Embryonic facial prominence (tissue), 1 donor: ENCODE measurements at regions not wholly inside any gene's neighbourhood (a gene's known extent, or its start where the extent isn't known, plus 50 kb on each side); places are given as distances from the start of the nearest gene placed in this dataset.
"Not testable (repeated sequence)": the region's sequence is repeated elsewhere in the genome, so short reads cannot be mapped to it uniquely, and the experiment has no call there.

Experiments used
- DNase-seq: peaks from one replicate; pipeline ENCODE4 v3.0.0-alpha.2; 2016; ENCODE audit errors: extremely low spot score

DNA sequence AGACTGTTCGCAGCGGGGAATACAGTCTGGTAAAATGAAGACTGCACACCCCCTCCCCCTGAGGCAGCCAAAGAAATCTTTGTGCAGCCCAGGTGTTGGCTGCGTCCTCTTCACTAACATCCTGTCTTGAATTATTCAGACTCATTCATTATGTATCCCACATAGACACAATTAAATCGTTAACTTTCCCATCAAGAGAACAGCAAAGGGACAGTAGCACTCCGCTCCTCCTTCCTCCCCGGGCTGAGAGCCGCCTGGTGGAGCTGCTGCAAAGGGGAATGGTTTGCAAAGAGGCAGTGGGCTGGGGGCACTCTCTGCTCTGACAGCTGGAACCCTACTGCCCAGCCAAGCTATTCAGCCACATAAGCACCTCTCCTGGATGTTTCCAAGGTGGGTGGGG, 290.0 kb upstream of the SOX9 start:
- no peak for DNase-seq

DNA sequence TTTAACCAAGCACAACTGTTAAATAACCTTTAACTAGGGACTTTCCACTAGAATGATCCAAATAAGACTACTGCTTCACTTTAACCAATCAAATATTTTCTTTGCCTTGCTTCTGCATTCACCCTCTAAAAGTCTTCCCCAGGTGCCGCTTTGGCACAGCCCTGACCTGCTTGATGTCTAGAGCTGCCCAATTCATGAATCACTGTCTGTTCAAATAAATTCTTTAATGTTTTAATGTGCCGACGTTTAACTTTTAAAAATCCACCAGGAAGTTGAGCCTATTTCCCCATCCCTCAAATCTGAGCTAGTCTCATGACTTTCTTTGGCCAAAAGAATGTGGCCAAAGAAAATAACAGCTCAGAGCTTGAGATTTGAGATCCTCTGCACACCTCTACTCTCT, 277.8 kb upstream of the SOX9 start:
- no peak for DNase-seq

DNA sequence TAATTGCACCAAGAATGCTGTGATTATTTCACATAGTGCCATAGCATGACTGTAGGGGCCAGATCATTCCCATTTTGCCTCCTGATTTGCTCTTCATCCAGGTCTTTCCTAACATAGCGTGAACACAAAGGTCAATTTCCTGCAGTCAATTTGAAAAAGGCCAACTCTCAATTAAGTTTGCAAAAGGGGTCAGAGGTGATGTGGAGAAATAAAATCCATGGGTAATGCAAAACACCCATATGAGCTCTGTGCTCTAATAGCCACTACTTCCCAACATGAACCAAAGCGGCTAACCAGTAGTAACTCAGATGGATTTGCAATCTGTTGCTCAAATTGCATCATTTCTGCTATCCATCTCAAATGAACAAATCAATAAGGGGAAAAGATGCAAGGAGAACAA, 275.5 kb upstream of the SOX9 start:
- no peak for DNase-seq

DNA sequence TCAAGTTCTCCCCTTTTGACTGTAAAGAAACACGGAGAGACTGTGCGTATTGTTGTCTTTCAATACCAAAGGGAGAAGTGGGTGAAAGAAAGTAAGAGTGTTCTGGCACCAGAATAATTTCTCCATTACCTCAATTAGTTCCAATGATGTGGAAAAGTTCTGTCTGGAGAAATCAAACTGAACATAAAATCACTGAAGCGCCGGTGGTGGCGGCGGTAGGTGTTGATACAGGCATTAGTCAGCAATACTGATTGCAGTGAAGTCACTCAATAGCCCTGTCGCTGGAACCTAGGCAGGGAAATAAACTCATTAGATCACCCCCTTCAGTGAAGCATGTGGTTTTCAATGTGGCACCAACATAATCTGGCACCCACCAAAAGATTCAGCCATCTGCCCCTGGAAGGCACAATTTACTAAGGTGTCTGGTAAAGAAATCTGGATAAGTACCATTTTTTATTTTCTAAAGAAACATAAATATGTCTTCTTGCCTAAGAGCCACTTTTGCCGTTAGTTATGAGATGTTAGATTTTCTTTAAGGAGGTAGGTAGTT, 274.2 kb upstream of the SOX9 start:
- no peak for DNase-seq

DNA sequence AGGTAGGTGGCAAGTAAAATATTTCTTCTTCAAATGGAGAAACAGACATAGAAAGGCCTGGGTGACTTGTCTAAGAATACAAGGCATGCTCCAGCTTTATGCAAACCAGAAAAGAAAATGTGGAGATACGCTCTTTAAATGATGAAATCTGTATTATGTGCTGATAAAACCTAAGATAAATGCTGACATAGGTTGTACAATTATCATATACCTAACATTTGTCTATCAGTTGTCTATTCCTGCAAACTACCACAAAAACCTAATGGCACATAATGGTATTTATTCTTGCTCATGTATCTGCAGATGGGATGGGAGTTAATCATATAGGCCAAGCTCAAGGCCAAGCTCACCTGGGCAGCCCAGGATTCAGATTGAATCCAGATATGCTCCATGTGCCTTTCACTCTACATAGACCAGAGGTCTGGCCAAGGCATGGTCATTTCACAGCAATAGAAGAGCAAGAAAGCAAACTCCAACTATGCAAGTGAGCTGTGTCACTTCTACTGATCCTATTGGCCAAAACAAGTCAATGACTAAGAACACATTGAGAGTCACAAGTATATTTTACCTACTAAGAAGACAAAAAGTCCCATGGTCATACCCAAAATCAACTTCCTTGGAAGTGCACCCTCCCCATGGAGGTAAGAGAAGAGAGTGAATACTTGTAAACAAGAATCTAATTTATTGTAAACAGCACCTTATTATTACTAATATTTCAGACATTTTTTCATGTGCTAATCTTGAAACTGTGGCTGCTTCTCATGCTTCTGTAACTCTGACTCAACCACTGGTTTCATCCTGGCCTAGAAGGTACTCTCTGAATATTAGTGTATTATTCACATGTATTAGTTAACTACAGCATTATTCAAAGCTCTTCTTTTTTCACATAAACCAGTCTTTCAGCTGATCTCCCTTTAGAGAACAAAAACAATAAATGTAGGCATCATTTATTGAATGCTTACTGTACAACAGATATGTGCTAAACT, 270.7 kb upstream of the SOX9 start:
- DNase-seq, result no peak

DNA sequence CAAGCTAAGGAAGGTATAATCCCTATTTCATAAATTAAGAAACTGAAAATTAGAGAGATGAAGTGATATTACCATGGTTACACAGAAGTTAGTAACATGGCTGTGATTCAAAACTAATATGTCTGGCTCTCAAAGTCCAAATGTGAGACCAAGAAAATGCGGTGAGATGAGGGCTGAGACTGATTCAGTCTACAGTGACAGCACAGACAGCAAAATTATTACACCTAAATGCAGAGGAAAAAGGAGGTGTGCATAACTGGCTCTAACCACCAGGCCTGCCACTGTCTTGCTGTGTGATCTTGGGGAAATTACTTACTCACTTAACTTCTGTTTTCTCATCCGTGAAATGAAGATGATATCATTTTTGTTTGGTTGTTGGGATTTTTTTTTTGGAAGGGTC, 270.0 kb upstream of the SOX9 start:
- no peak for DNase-seq

DNA sequence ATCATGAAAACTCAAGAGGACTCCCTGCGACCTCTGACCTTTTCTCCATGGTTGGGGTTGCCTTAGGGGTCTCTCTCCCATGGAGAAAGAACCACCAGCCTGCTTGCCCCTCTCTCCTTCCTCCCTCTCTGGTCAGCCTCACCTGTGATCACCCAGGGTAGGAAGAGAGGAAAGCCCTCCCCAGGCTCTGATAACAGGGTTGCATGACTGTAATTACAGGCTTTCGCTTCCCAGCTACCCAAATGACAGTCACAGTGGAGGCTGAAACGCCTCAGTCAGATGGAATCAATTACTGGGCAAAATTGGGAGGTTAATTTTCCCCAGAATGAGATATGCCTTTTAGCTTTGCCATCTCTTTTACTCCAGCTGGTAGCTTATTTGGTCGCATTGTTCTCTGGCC, 265.8 kb upstream of the SOX9 start:
- DNase-seq, result no peak

DNA sequence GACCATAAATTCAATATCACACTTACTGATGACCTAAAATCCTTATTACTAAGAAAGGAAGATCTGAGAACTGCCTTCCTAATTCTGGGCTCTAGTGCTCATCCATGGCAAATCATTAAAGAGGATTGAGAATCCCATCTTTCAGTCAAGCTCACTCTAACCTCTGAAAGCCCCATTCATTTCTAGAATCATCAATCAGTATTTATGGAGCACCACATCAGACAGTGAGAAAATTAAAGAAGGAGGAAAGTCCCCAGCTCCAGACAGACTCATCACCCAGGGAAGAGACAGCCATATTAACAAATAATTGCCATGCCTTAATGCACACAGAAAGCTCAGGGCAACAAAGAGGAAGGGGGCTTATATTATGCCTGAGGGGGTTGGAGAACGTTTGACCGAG, 256.1 kb upstream of the SOX9 start:
- no peak for DNase-seq

DNA sequence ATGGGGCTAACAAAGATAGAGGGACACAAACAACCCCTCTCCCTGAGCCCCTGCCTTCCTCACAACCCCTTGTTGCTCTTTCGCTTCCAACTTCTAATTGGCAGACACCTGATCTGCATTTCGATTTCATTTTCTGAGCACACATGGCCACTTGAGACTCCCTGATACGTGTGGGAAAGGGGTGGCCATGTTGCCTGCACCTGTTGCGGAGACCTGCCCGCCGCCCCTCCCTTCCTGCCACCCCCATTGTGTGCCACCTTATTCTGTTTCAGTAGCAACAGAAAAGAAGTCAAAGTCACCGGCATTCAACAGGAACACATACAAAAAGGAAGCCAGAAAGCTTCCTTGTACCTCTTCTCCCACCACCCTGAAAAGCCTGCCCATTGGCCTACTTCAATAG, 254.7 kb upstream of the SOX9 start:
- DNase-seq, result no peak

DNA sequence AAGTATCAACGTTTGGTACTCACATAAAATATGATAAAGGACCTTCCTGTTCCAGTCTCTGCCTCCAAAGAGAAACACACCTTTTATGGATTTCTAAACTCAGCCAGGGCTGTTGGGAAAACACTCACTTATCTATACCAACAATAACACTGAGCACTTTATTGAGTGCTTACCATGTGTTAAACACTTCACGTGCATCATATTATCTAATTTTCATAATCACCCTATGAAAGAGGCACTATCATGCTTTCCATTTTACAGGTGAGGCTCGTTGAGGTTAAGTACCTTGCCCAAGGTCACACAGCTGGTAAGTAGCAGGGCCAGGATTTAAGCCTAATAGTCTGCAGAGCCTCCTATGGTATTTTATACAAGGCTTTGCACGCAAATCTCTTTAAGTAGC, 251.5 kb upstream of the SOX9 start:
- no peak for DNase-seq

DNA sequence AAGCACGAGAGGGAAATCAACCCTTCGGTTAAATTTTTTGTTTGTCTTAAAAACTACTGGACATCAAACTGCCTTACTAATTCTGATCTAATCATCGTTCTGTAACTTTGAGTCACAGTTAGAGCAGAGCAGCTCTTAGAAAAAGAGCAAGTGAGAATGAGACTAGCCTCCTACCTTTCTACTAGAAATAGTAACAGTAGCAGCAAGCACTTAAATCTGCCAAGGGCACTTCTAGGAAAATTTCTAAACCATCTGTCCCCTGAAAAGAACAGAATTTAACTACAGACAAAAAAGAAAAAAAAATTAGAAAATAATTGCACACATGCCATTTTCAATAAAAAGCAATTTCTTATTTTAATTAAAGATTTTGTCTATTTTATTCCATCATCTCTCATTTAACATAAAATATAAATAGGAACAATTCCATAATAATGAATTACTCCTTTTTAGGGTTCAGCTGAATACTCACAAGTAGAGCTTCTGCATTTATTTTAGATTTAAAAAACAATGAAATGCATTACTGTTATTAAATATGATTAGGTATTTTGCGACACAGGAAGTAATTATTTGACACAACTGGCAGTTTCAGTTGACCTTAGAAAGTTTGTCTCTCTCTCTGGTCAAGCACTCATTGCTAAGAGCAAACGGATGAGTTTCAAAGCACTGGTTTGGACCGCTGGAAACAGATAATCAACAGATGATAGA, 250.8 kb upstream of the SOX9 start:
- no peak for DNase-seq

DNA sequence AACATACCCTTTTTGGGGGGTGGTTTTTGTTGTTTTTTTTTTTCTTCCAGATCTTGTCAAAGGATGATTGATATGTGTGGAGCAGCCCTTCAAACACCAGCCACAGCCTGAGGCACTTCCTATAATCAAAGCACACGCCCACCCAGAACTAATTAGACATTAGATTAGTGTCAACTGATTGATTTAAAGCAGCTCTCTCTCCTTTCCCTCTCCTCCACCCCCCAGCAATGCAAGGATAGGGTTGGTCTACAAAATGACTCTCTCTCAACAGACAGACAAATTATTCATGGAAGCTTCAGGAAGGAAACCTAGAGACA, 250.3 kb upstream of the SOX9 start:
- no peak for DNase-seq

DNA sequence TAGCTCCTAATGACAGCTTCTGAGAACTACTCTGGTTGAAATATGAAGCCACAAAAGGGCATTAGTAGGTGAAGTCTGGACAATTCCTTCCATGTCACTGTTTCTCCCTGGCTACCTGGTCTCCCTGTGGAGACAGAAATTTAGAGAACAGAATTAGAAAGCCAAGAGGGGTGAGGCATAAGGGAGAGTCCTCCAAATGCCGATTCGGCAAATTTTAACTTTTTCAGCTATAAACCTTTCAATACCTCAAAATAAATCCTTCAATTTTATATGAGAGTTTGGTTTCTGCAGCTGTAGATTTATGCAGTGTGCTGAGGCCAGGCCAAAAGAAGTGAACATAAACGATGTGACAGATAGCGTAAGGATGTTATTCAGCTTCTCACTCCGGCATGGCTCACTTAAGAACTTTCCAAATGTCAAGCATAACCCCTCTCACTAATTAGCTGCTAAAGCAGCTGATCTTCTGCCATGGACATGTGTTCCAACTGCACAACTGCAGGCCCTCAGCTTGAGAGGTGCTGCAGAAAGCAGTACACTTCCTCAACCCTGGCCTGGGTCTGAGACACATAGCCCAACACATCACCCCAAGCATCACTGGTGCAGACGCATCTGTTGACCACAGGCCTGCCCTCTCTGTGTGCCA, 247.9 kb upstream of the SOX9 start:
- no peak for DNase-seq

DNA sequence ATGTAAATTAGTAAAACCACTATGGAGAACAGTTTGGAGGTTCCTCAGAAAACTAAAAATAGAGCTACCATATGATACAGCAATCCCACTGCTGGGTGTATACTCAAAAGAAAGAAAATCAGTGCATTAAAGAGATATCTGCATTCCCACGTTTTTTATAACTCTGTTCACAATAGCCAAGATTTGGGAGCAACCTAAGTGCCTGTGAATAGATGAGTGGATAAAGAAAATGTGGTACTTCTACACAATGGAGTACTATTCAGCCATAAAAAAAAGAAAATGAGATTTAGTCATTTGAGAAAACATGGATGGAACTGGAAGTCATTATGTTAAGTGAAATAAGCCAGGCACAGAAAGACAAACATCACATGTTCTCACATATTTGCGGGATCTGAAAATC, 246.0 kb upstream of the SOX9 start:
- not testable (repeated sequence) for DNase-seq

DNA sequence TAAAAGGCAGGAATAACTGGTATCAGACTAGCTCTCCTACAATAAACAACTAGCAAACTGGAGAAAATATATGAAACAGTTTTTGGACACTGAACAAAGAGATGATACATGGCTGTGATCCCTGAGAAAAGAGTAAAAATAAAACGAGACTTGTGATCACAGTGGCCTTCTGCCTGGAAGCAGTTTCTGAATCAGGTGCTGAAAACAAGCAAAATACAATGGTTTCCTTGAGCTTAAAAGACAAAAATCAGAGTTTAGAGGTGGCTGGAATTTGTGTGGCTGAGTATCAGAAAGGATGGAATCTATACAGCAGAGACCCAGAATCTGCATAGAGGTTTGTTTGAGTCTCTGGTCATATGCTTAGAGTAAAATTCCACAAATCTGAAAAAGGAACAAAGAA, 242.5 kb upstream of the SOX9 start:
- no peak for DNase-seq

DNA sequence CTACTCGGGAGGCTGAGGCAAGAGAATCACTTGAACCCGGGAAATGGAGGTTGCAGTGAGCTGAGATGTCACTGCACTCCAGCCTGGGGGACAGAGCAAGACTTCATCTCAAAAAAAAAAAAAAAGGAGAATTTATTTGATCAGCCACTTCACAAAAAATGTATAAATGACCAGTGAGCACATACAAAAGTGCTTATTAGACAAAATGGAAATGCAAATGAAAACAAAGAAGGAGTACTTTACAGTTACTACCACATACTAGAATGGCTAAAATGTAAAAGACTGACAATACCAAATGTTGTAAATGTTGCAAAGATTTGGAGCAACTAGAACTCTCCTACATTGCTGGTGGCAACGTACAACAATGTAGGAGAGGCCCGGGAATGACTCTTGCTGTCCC, 241.8 kb upstream of the SOX9 start:
- no peak for DNase-seq

DNA sequence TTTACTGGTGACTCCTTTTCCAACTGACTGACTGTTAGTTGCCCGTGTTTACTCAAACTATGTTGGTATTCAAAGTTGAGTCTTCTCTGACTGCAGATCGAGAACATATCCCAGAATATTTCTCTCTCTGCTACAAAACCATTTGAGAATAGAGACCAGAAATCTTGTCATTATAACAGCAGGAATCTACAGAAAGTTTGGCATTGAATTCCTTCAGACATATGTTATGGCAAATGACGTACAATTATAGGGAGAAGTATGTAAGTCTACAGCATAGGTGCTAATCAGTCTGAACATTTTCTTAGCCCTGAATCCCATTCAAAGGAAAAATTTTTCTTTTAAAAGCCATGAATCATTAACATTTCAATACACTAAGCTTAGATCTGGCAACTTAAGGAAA, 239.8 kb upstream of the SOX9 start:
- DNase-seq, result no peak

DNA sequence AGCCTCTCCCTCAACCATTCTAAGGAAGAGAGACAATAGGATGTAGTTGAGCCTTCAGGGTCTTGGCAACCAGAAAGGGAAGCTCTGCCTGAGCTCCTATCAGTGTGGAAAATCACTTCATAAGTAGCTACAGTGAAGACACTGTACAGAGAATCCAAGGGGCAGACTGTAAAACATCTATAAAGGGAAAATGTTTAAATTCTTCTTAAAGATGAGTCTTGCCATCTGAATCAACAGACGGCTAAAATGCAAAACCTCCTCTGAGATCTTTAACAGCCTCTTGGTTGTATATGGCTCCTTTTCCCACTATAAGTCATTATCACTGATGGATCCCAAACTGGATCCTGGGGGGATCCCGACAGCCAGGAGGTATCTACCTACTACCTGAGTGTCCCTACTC, 239.2 kb upstream of the SOX9 start:
- DNase-seq, result no peak

DNA sequence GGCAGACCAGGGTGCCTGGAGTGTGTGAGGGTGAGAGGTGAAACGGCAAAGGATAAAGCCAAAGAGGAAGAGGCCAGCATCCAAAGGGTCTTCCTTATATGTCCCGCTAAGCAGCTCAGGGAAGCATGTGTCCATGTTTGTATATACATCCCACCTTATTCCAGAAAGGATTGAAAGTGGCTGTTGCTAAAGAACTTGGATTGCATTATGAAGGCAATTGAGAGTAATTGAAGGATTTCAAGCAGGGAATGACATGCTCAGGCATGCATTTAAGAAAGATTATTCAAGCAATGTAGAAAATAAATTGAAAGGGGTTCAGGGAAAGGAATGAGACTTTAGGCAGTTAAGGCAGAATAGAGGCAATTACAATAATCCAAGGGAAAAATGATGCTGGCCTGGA, 237.6 kb upstream of the SOX9 start:
- no peak for DNase-seq

DNA sequence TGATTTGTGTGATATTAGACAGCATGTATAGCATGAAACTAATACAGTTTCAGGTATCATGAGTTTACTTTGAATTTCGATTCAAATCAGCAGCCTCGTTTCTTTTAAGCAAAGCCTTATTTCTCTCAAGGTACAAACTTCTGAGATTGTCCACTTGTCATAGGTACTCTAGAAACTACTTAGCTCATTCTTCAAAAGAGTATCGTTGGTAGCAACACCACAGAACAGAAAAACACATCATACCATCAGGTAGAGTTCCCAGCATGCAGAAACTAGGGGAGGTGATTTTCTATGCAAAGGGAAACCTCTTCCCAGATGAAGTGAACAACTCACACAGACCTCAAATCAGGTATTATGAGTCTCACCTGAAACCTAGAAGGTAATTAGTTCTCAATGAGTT, 237.0 kb upstream of the SOX9 start:
- no peak for DNase-seq

DNA sequence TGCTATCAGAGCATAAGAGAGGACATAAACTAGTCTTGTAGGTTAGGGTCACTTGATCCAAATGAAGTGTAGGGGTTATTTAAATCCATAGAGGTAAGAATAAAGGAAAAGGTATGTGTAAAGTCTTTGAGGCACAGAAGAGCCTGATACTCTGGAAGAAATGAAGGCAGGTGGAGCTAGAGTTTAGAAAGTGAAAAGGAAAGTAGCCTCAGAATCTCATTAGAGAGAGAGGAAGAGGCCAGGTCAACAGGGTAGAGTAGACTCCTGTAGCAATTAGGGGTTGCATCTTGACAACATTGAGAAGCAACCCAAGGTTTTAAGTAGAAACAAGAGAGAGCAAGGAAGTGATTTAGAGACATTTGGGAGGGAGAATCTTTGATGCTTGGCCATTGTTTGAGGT, 235.2 kb upstream of the SOX9 start:
- DNase-seq, result no peak

DNA sequence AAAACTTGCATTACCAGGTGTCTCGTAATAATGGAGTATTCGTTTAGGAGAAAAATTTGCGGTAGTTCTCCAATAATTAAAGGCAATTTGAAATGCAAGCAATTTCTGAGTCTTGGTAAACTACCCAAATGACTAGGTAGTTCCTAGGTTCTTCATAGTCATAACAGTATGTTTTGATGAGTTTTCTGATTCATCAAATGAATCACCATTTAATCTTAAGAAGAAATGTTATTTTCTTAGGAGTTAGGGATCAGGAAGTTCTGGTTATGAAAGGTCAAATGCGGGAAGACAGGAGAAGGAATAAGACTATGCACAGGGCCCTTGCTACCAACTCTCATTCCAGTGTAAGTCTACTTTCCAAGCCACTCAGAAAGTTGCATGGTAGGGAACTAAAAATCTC, 221.5 kb upstream of the SOX9 start:
- no peak for DNase-seq
